GM21360 (cell line): ENCODE measurements at regions not wholly inside any gene's neighbourhood (a gene's known extent, or its start where the extent isn't known, plus 50 kb on each side); places are given as distances from the start of the nearest gene placed in this dataset.

ENCODE experiments used
- ATAC-seq: cut with Tn5 transposase; IDR thresholded peaks from one replicate; pipeline ENCODE4 v1.9.1; 2021; ENCODE audit warnings: mild to moderate bottlenecking, moderate library complexity; ENCODE audit not compliant: unreplicated experiment

- no peak for ATAC-seq
Measured at GRCh38 chr18:11279461-11279860, 130.1 kb upstream of the PIEZO2 start.

GRCh38 chr18:11276678-11277077 is 127.3 kb upstream of the PIEZO2 start:
- no peak for ATAC-seq

- no peak for ATAC-seq
Measured at GRCh38 chr18:11274144-11274794, 124.9 kb upstream of the PIEZO2 start.

- no peak for ATAC-seq
Measured at GRCh38 chr18:11272516-11272915, 123.1 kb upstream of the PIEZO2 start.

- ATAC-seq = no peak
Measured at GRCh38 chr18:11271954-11272353, 122.6 kb upstream of the PIEZO2 start.

GRCh38 chr18:11269257-11269656 is 119.9 kb upstream of the PIEZO2 start:
- no peak for ATAC-seq

GRCh38 chr18:11268741-11269233 is 119.4 kb upstream of the PIEZO2 start:
- ATAC-seq = no peak

- no peak for ATAC-seq
Measured at GRCh38 chr18:11268153-11268552, 118.8 kb upstream of the PIEZO2 start.

- no peak for ATAC-seq
Measured at GRCh38 chr18:11266781-11267480, 117.6 kb upstream of the PIEZO2 start.

- ATAC-seq = no peak
Measured at GRCh38 chr18:11261486-11261885, 112.1 kb upstream of the PIEZO2 start.

- ATAC-seq = no peak
Measured at GRCh38 chr18:11260961-11261461, 111.6 kb upstream of the PIEZO2 start.

GRCh38 chr18:11259469-11260150 is 110.2 kb upstream of the PIEZO2 start:
- no peak for ATAC-seq

- no peak for ATAC-seq
Measured at GRCh38 chr18:11258039-11258610, 108.8 kb upstream of the PIEZO2 start.

GRCh38 chr18:11256251-11256650 is 106.9 kb upstream of the PIEZO2 start:
- no peak for ATAC-seq

- ATAC-seq = no peak
Measured at GRCh38 chr18:11251891-11252270, 102.5 kb upstream of the PIEZO2 start.

GRCh38 chr18:11251229-11251890 is 102.0 kb upstream of the PIEZO2 start:
- no peak for ATAC-seq

GRCh38 chr18:11249391-11249790 is 100.0 kb upstream of the PIEZO2 start:
- ATAC-seq = no peak

- no peak for ATAC-seq
Measured at GRCh38 chr18:11247381-11247970, 98.1 kb upstream of the PIEZO2 start.

- ATAC-seq = no peak
Measured at GRCh38 chr18:11246495-11247300, 97.3 kb upstream of the PIEZO2 start.

GRCh38 chr18:11245879-11246278 is 96.5 kb upstream of the PIEZO2 start:
- no peak for ATAC-seq
